ENCODE measurements at regions not wholly inside any gene's neighbourhood (a gene's known extent, or its start where the extent isn't known, plus 50 kb on each side); places are given as distances from the start of the nearest gene placed in this dataset.

- TF ChIP-seq CTCF (IDR thresholded peaks at IDR 0.05) (no peak), POLR2AphosphoS5 (IDR thresholded peaks at IDR 0.05) (no peak)
Measured at GRCh38 chr12:128052331-128052730, 214.6 kb upstream of the TMEM132C start.

All from stomach (tissue), 4 donors.